ENCODE measurements at regions not wholly inside any gene's neighbourhood (a gene's known extent, or its start where the extent isn't known, plus 50 kb on each side); places are given as distances from the start of the nearest gene placed in this dataset.

DNA sequence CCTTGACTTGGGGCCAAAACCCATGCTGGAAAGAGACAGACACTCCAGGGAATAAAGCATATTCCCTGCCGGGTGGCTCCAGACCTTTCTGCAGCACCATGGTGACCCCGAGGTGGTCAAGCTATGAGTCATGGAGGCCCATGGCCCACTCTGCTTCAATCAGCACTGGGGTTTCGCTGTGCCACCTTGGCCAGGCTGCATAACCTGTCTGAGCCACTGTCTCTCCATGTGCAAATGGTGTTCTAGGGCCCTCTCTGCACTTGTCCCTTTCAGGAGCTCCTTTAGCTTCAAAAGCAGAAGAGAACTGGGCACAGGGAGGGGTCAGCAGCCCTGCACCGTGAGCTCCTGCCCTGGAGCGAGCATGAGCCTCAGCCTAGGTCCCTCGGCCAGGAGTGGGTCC lies 410.1 kb downstream of the SHANK2 start:
- no peaks in the 10 kb centered on the region for H3K27me3 ChIP-seq (ENCODE audit: control insufficient read depth in 2 of 2, insufficient read depth in 2 of 2, low read length in 2 of 2)
- H3K4me1 Mint-ChIP-seq, result no peaks in the 10 kb centered on the region
- no peak overlapping the region for H3K4me3 Mint-ChIP-seq
- no peak overlapping the region for H3K27ac Mint-ChIP-seq
- ChIA-PET POLR2A (no interaction called here), CTCF (no interaction called here)
- intact Hi-C loops (cut with micrococcal nuclease), result no loop called here
- H3K36me3 ChIP-seq (ENCODE audit: control insufficient read depth in 2 of 3, insufficient read depth in 3 of 3, low read length in 3 of 3), result no peaks in the 10 kb centered on the region
- H3K27ac ChIP-seq (ENCODE audit: low read depth, low read length), result no peak overlapping the region
- H3K9me3 ChIP-seq (ENCODE audit: control insufficient read depth in 2 of 3, low read length in 3 of 3), result peaks cover 0 to 8% (median 0%) of the 10 kb centered on the region in 3 experiments
- no peaks in the 10 kb centered on the region for H3K36me3 Mint-ChIP-seq
- ATAC-seq (no peak), DNase-seq (no peak)
- no peaks in the 10 kb centered on the region for H3K4me1 ChIP-seq (ENCODE audit: control insufficient read depth in 2 of 2, insufficient read depth in 2 of 2, low read length in 2 of 2)
- no peak overlapping the region for H3K4me3 ChIP-seq (ENCODE audit: low read length)
- peaks cover 0 to 24% (median 11%) of the 10 kb centered on the region in 5 donors for H3K27me3 Mint-ChIP-seq
- H3K9me3 Mint-ChIP-seq, result peaks cover 0 to 10% (median 6%) of the 10 kb centered on the region in 11 donors

- Histone ChIP-seq H3K27ac (ENCODE audit: low read depth, low read length) (no peak overlapping the region), H3K4me1 (ENCODE audit: control insufficient read depth in 2 of 2, insufficient read depth in 2 of 2, low read length in 2 of 2) (no peaks in the 10 kb centered on the region), H3K4me3 (ENCODE audit: low read length) (no peak overlapping the region), H3K27me3 (ENCODE audit: control insufficient read depth in 2 of 2, insufficient read depth in 2 of 2, low read length in 2 of 2) (no peaks in the 10 kb centered on the region), H3K36me3 (ENCODE audit: control insufficient read depth in 2 of 3, insufficient read depth in 3 of 3, low read length in 3 of 3) (no peaks in the 10 kb centered on the region), H3K9me3 (ENCODE audit: control insufficient read depth in 2 of 3, low read length in 3 of 3) (peaks cover 0 to 8% (median 0%) of the 10 kb centered on the region in 3 experiments)
- ChIA-PET CTCF (no interaction called here), POLR2A (no interaction called here)
- Mint-ChIP-seq H3K4me3 (no peak overlapping the region), H3K36me3 (no peaks in the 10 kb centered on the region), H3K27me3 (peaks cover 0 to 24% (median 11%) of the 10 kb centered on the region in 5 donors), H3K9me3 (peaks cover 0 to 10% (median 6%) of the 10 kb centered on the region in 11 donors), H3K27ac (no peak overlapping the region), H3K4me1 (no peaks in the 10 kb centered on the region)
- DNase-seq, result no peak
- no peak for ATAC-seq
- intact Hi-C loops (cut with micrococcal nuclease), result no loop called here
These were observed 409.7 kb downstream of the SHANK2 start for GRCh38 chr11:70842701-70843100.

DNA sequence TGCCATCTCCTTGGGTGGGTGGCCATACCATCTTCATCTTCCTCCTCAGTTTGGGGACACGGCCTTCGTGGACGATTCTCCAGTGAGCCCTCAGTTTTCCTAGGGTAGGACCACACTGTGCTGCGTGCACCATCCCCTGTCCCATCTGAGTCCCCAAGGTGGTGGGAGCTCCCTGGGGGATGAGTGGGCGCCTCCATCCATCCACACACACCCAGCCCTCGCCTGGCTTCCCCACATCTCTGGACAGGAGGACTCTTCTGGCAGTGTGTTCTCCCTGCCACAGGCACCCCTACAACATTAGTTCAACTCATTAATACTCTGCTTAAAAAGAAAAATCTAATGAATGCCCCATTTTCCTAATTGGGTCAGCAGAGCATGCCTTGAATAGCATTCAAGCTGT lies 408.5 kb downstream of the SHANK2 start:
- CTCF ChIA-PET, result no interaction called here
- Histone ChIP-seq H3K27ac (ENCODE audit: low read depth, low read length) (no peak overlapping the region), H3K4me1 (ENCODE audit: control insufficient read depth in 2 of 2, insufficient read depth in 2 of 2, low read length in 2 of 2) (no peaks in the 10 kb centered on the region), H3K4me3 (ENCODE audit: low read length) (no peak overlapping the region), H3K9me3 (ENCODE audit: control insufficient read depth in 2 of 3, low read length in 3 of 3) (no peaks in the 10 kb centered on the region), H3K36me3 (ENCODE audit: control insufficient read depth in 2 of 3, insufficient read depth in 3 of 3, low read length in 3 of 3) (no peaks in the 10 kb centered on the region), H3K27me3 (ENCODE audit: control insufficient read depth in 2 of 2, insufficient read depth in 2 of 2, low read length in 2 of 2) (no peaks in the 10 kb centered on the region)
- no peak for DNase-seq
- Mint-ChIP-seq H3K27ac (no peak overlapping the region), H3K36me3 (no peaks in the 10 kb centered on the region), H3K4me1 (no peaks in the 10 kb centered on the region), H3K9me3 (peaks cover 0 to 4% (median 0%) of the 10 kb centered on the region in 11 donors), H3K4me3 (no peak overlapping the region), H3K27me3 (peaks cover 0 to 29% (median 12%) of the 10 kb centered on the region in 5 donors)
- no peak for ATAC-seq
- POLR2A ChIA-PET, result no interaction called here
- intact Hi-C loops (cut with micrococcal nuclease), result no loop called here

GRCh38 chr11:70844387-70844786 lies 408.0 kb downstream of the SHANK2 start:
- no peak overlapping the region for H3K4me3 ChIP-seq (ENCODE audit: low read length)
- ATAC-seq (no peak), DNase-seq (no peak)
- H3K9me3 Mint-ChIP-seq, result peaks cover 0 to 6% (median 0%) of the 10 kb centered on the region in 11 donors
- no peak overlapping the region for H3K27ac ChIP-seq (ENCODE audit: low read depth, low read length)
- H3K4me1 Mint-ChIP-seq, result no peaks in the 10 kb centered on the region
- H3K36me3 ChIP-seq (ENCODE audit: control insufficient read depth in 2 of 3, insufficient read depth in 3 of 3, low read length in 3 of 3), result no peaks in the 10 kb centered on the region
- no peaks in the 10 kb centered on the region for H3K36me3 Mint-ChIP-seq
- intact Hi-C loops (cut with micrococcal nuclease), result no loop called here
- H3K27ac Mint-ChIP-seq, result no peak overlapping the region
- H3K4me3 Mint-ChIP-seq, result no peak overlapping the region
- peaks cover 0 to 3% (median 0%) of the 10 kb centered on the region in 3 experiments for H3K9me3 ChIP-seq (ENCODE audit: control insufficient read depth in 2 of 3, low read length in 3 of 3)
- CTCF ChIA-PET, result no interaction called here
- H3K27me3 ChIP-seq (ENCODE audit: control insufficient read depth in 2 of 2, insufficient read depth in 2 of 2, low read length in 2 of 2), result no peaks in the 10 kb centered on the region
- H3K4me1 ChIP-seq (ENCODE audit: control insufficient read depth in 2 of 2, insufficient read depth in 2 of 2, low read length in 2 of 2), result no peaks in the 10 kb centered on the region
- H3K27me3 Mint-ChIP-seq, result peaks cover 0 to 31% (median 12%) of the 10 kb centered on the region in 5 donors
- POLR2A ChIA-PET, result no interaction called here

DNA sequence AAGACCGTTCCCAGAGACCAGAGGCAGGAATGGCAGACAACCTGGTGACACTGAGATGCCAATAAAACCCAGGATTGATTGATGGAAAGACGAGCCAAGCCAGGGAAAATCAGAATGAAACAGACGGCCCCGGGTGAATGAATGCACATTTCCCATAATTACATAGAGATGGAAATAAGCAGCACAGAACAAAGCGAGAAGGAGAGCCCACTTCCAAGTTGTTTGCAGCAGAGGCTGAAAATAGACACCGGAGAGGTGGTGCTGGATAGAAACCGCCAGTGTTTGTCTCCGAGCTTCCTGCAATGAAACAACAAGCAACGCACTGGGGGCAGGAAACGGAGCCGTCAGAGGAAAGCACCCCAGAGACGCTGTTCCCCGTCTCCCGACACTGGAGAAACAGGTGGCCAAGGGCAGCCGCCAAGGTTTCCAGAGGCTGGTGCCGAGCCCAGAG lies 406.8 kb downstream of the SHANK2 start:
- Histone ChIP-seq H3K9me3 (ENCODE audit: control insufficient read depth in 2 of 3, low read length in 3 of 3) (peaks cover 0 to 3% (median 0%) of the 10 kb centered on the region in 3 experiments), H3K4me1 (ENCODE audit: control insufficient read depth in 2 of 2, insufficient read depth in 2 of 2, low read length in 2 of 2) (no peaks in the 10 kb centered on the region), H3K27ac (ENCODE audit: low read depth, low read length) (no peak overlapping the region), H3K4me3 (ENCODE audit: low read length) (no peak overlapping the region), H3K36me3 (ENCODE audit: control insufficient read depth in 2 of 3, insufficient read depth in 3 of 3, low read length in 3 of 3) (no peaks in the 10 kb centered on the region), H3K27me3 (ENCODE audit: control insufficient read depth in 2 of 2, insufficient read depth in 2 of 2, low read length in 2 of 2) (no peaks in the 10 kb centered on the region)
- Mint-ChIP-seq H3K4me3 (no peak overlapping the region), H3K9me3 (peaks cover 0 to 12% (median 0%) of the 10 kb centered on the region in 11 donors), H3K36me3 (no peaks in the 10 kb centered on the region), H3K4me1 (no peaks in the 10 kb centered on the region), H3K27me3 (peaks cover 0 to 35% (median 15%) of the 10 kb centered on the region in 5 donors), H3K27ac (no peak overlapping the region)
- ChIA-PET POLR2A (no interaction called here), CTCF (no interaction called here)
- intact Hi-C loops (cut with micrococcal nuclease), result no loop called here
- DNase-seq, result no peak
- ATAC-seq, result no peak

- H3K27me3 ChIP-seq (ENCODE audit: control insufficient read depth in 2 of 2, insufficient read depth in 2 of 2, low read length in 2 of 2), result no peaks in the 10 kb centered on the region
- H3K4me3 Mint-ChIP-seq, result no peak overlapping the region
These were observed 405.4 kb downstream of the SHANK2 start for GRCh38 chr11:70846781-70847655.

More at GRCh38 chr11:70846781-70847655, 405.4 kb downstream of the SHANK2 start:
- Mint-ChIP-seq H3K9me3 (peaks cover 0 to 12% (median 0%) of the 10 kb centered on the region in 11 donors), H3K27ac (no peak overlapping the region), H3K27me3 (peaks cover 0 to 30% (median 15%) of the 10 kb centered on the region in 5 donors), H3K36me3 (no peaks in the 10 kb centered on the region), H3K4me1 (no peaks in the 10 kb centered on the region)
- no peak for ATAC-seq
- POLR2A ChIA-PET, result no interaction called here
- Histone ChIP-seq H3K4me1 (ENCODE audit: control insufficient read depth in 2 of 2, insufficient read depth in 2 of 2, low read length in 2 of 2) (no peaks in the 10 kb centered on the region), H3K9me3 (ENCODE audit: control insufficient read depth in 2 of 3, low read length in 3 of 3) (peaks cover 0 to 3% (median 0%) of the 10 kb centered on the region in 3 experiments), H3K4me3 (ENCODE audit: low read length) (no peak overlapping the region), H3K36me3 (ENCODE audit: control insufficient read depth in 2 of 3, insufficient read depth in 3 of 3, low read length in 3 of 3) (no peaks in the 10 kb centered on the region), H3K27ac (ENCODE audit: low read depth, low read length) (no peak overlapping the region)
- intact Hi-C loops (cut with micrococcal nuclease), result no loop called here
- CTCF ChIA-PET, result no interaction called here
- DNase-seq, result no peak
